Right ventricle myocardium inferior (tissue), 1 donor: ENCODE measurements at regions not wholly inside any gene's neighbourhood (a gene's known extent, or its start where the extent isn't known, plus 50 kb on each side); places are given as distances from the start of the nearest gene placed in this dataset.
A peak's percentile ranks its signal among the peaks of the same experiment; 100 is the strongest.
"Not testable (repeated sequence)": the region's sequence is repeated elsewhere in the genome, so short reads cannot be mapped to it uniquely, and the experiment has no call there.

Experiments used
- ATAC-seq: fragments of 200-7000 bp; cut with Tn5 transposase; one replicate; pipeline ENCODE4 v1.9.1; 2020; ENCODE audit warnings: mild to moderate bottlenecking, moderate library complexity
- DNase-seq: peaks from one replicate; pipeline ENCODE4 v3.0.0; 2021; ENCODE audit errors: missing footprints
- intact Hi-C: fragments of 100-400 bp; cut with DNase I; formaldehyde crosslinking; loops from one replicate; pipeline ENCODE4 v1.11.0; 2022
- donor health status: DM: no; HTN: yes; CAD: no; lungs with severe emphysema.

DNA sequence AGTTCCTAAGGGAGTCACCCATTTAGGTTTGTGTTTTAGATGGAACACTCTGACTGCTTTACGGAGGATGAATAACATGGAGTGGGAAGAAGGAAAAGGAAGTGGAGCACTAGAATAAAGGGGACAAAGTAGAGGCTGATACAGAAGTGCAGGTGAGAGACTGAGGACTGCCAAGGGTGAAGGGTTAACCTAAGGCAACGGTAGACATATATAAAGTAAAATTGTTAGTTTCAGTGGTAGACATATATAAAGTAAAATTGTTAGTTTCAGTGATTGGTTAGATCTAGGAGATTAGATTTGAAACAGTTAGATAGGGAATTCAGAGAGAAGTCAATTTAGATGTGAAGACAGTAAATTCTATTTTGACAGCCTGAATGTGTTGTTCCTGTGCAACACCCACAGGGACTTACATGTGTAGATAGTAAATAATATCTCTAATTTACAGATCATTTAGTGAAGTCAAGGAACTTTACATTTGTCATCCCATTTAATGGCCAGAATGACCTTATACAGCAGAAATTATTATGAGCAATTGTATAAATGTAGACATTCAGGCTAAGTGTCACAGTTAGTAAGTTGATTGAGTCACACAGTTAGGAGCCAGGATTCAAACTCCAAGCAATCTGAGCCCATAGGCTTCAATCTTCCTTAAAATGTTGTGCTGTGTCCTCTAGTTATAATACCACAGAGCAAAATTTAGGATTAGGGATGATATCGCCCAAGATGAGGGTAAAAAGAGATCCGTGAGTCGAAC is 270.8 kb upstream of the UBE2E3 start:
- no peak for DNase-seq
- intact Hi-C loops, result no loop called here
- ATAC-seq, result no peak

DNA sequence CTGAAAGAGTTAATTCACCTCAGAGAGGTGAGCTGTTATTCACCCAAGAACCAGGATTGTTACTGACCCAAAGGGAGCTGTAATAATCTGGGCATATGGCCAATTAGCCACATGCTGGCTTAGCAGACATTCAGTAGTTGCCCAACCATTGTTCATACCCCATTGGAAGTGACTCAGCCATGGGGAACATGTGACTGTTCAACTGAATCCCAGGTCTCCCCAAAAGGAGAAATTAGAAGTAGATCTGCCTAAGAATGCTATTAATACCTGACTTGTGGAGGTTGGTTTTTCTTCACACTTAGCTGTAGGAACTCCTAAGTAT is 272.6 kb upstream of the UBE2E3 start:
- intact Hi-C loops, result no loop called here
- DNase-seq (no peak), ATAC-seq (no peak)

DNA sequence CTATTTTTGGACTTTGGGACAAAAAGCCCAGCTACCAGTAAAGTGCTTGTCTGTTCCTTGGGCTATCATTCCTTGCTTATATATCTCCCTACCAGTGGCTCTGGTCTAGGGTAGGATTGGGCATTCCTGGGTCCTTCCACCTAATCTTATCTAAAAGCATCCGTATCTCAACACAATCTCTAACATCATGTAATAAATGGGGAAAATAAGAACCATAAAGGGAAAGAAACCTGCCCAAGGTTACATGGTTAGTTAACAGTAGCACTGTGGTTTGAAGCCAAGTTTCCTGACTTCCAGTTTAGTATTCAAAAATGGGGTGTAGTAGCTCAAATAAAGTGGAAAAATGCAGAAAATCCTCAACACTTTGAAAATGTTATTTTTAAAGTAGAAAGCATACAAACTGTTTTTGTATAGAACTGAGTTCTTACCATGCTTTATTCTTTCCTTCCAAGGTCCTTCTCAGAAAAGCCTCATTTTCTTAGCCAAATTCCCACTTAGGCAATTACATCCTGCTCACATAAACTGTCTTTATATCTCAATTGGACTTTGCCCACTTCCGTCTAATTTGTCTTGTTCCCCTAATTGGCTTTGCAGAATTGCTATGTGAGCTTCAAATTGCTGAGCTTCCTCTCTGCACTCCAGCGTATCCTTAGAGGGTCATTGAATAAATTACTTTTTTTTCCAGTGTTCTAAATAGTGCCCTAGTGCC is 273.1 kb upstream of the UBE2E3 start:
- ATAC-seq (no peak), DNase-seq (no peak)
- intact Hi-C loops, result no loop called here

DNA sequence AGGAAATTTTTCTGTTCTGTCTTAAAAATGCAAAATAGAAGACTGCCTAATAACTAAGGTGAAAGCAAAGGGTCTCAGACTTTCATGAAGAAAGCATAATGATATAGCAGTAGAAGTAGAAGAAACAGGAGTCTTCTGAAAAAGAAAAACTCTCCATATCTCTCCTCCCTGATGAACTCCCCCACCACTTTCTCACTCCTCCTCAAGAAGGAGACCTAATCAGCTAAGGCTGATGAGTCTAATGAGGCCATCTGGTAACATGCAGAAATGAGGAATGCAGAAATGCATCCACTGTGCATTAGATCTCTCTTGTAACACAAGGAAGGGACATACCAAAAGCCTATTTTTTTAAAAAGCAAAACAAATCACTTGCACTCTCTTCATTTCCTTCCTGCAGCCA is 273.7 kb upstream of the UBE2E3 start:
- DNase-seq (no peak), ATAC-seq (no peak)
- intact Hi-C loops, result no loop called here

DNA sequence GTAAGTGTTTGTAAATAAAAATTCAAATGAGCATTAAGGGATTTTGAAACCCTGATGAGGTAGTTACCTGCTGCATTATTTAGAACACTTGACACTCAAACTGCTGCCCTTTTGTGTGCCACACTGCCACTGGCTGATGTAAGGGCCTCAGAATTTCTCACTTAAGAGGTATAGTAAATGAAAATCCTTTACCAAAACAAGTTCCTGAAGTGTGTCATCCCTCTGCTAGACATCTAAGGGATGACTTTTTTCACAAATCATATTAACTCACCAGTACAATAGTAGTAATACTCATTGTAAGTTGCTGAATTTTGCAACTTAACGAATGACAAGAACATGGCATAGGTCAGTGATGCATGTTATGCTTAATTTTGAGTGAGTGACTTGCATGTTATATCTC is 274.9 kb upstream of the UBE2E3 start:
- intact Hi-C loops, result no loop called here
- DNase-seq (no peak), ATAC-seq (no peak)

DNA sequence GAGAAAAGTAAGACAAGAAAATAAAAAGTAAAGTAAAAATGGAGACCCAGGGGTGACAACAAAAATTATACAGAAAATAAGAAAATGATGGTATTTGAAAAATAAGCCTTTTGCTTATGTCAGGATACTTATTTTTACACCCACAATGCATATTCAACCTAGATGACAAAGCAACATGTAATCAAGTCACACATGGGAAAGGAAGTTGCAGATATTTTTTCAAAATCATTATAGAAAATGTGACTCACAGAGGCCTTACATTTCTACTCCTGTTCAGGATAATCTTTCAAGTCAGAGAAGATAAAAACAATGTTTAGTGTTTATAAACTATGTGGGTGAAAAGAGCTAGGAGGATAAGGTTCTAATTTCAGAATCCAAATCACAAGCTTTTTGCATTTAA is 275.3 kb upstream of the UBE2E3 start:
- no peak for DNase-seq
- ATAC-seq, result no peak
- intact Hi-C loops, result no loop called here

DNA sequence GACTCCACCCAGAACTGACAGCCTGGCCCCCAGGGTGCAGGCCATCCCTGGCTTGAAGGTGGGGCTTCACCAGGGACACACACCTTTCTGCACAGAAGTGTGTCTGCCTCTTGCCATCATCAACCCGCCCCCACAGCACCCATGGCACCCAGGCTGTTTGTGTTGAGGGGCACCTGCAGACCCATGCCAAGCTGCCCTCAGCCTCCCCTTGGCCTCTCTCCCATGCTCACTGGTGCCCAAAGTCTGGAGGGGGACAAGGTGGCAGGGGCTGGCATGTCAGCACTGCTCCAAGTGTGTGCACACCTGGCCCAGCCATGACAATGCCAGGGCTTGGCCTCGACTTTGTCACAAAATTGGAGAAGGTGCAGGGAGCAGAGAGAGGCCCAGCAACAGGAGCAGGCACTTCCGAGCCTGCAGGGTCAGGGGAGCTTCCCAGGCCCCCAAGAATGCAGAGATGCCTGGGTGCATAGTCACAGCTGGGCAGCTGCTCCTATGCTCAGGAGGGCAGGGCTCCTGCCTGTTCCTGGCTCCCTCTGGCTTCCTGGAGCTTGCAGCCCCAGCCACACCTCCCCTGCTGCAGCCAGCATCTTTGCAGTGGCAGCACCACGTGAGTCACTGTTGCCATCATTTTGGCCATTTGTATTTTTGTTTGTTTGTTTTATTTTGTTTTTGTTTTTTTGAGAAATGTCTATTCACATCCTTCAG is 280.6 kb upstream of the UBE2E3 start:
- DNase-seq, result no peak
- intact Hi-C loops, result no loop called here
- no peak for ATAC-seq

DNA sequence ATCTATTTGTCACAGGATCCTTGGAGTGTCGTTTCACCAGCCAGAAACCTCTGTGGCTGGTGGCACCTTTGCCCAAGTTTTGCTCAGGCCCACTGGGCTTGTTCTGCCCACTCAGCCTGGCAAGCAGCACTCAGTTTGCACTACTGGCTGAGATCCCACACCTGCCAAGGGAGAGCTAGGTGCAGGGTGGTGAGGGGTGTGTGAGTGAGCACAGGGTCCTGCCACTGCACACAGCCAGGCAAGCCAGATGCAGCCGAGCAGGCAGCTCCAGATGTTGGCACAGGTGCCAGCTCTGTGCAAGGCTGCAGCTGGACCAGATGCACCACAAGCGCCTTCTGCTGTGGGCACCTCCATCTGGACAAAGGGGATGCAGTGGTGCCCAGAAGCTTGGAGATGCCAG is 281.7 kb upstream of the UBE2E3 start:
- intact Hi-C loops, result no loop called here
- peak; percentile 40 for DNase-seq
- no peak for ATAC-seq

DNA sequence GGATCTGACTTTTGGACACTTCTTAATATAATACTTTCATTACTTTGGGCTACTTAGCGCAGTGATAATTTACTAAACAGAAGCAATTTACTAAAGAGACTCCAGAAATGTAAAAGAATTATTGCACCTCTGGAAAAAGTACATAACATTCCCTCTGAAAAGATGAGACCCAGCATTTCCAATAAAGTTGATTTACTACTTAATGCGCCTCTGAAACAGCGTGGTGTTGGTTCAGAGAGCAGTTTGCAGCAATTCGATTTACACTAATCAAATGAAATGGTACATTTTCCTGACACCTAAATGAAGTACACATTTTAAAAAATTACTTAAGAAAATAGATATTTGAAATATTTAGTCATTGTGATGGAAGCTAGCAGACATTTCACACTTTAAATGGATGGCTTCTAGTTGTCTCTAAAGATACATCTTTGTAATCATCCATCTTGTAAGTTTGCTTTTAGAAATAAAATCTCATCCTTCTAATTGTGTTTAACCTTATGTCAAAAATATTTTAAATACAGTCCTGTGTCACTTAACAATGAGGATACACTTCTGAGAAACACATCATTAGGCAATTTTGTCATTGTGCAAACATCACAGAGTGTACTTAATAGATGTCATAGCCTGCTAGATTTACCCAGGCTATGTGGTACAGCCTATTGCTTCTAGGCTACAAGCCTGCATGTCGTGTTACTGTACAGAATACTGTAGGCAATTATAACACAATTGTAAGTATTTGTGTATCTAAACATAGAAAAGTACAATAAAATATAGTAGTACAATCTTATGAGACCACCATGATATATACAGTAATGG is 284.6 kb upstream of the UBE2E3 start:
- intact Hi-C loops, result no loop called here

DNA sequence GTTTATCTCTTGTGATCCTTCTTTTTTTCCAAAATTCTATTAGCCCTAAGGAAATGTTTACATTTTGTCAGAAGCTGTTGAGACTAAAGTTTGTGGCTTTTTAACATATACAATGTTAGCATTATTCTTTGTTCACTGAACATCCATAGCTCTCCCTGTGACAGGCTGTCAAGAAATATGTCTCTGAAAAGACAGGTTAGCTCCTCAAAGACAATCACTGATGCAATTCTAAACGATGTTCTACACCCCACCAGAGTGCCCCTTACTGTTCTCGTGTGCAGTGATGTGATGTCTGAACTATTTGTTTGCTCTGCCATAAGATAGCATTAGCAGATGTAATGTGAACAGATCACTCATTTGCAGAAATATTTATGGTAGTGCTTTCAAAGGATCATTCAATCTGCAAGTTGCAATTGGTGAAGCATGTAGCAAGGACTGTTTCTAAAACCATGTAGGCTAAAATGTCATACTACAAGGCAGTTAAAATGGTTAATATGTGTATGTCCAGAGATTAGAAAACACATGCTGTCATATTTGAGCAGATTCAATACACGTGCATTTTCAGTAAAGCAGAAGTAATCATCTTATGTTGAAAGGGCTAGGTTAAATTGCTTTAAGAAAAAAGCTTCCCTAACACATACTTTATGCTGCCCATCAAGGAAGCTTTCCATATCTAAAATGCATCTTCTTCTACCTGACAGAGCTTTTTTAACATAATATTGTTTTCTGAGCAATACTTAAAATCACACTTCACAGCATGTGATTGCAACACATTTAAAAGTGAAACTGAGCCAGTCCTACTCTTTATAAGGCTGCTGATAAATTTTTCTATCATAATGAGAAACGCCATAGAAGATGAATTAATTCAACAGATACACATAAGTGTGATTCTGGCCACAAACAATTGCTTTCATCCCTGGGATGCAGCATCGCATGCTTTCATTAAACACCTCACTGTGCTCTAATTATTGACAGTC is 285.7 kb upstream of the UBE2E3 start:
- DNase-seq, result no peak
- no peak for ATAC-seq
- intact Hi-C loops, result no loop called here

More for the DNA sequence above, 284.6 kb upstream of the UBE2E3 start:
- no peak for DNase-seq
- ATAC-seq, result no peak

DNA sequence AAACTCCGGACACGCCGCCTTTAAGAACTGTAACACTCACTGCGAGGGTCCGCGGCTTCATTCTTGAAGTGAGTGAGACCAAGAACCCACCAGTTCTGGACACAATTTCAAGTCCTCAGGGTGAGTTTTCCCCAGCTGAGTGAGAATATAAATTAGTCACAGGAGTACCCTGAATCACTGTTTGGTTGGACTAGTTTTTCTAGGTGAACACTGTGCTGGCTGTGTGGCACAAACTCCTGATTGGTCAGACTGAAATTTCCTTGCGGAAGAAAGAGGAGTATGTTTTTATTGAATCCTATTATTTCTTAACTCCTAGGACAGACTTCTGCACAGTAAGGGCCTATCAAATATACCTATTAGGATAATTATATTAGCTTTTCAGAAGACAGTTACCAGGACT is 288.1 kb upstream of the UBE2E3 start:
- ATAC-seq, result no peak
- no peak for DNase-seq
- intact Hi-C loops, result no loop called here

DNA sequence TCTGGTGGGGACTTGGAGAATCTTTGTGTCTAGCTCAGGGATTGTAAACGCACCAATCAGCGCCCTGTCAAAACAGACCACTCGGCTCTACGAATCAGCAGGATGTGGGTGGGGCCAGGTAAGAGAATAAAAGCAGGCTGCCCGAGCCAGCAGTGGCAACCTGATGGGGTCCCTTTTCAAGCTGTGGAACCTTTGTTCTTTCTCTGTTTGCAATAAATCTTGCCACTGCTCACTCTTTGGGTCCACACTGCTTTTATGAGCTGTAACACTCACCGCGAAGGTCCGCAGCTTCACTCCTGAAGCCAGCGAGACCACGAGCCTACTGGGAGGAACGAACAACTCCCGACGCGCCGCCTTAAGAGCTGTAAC is 288.6 kb upstream of the UBE2E3 start:
- intact Hi-C loops, ATAC-seq: not testable (repeated sequence)
- peak; percentile 44 for DNase-seq

DNA sequence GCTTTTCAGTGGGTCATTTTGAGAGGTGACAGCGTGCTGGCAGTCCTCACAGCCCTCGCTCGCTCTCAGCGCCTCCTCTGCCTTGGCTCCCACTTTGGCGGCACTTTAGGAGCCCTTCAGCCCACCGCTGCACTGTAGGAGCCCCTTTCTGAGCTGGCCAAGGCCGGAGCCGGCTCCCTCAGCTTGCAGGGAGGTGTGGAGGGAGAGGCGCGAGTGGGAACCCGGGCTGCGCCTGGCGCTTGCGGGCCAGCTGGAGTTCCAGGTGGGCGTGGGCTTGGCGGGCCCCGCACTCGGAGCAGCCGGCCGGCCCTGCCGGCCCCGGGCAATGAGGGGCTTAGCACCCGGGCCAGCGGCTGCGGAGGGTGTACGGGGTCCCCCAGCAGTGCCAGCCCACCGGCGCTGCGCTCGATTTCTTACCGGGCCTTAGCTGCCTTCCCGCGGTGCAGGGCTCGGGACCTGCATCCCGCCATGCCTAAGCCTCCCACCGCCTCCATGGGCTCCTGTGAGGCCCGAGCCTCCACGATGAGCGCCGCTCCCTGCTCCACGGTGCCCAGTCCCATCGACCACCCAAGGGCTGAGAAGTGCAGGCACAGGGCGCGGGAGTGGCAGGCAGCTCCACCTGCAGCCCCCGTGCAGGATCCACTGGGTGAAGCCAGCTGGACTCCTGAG is 289.1 kb upstream of the UBE2E3 start:
- DNase-seq, intact Hi-C loops, ATAC-seq: not testable (repeated sequence)

DNA sequence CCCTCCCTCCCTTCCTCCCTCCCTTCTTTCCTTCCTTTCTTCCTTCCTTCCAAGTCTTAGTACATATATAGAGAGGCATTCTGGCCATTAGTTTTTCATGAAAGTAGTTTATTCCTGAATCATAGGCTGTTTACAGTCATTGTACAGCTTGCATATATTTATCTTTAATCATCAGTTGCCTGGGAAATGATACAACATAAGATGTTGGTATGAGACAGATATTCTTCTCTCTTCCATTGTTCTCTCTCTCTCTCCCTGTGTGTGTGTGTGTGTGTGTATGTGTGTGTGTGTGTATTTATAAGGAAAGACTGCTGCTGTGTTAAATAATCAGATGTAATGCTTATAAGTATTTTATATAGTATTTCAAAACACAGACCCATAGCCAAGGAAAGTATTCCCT is 289.8 kb upstream of the UBE2E3 start:
- ATAC-seq (no peak), DNase-seq (no peak)
- intact Hi-C loops, result no loop called here

DNA sequence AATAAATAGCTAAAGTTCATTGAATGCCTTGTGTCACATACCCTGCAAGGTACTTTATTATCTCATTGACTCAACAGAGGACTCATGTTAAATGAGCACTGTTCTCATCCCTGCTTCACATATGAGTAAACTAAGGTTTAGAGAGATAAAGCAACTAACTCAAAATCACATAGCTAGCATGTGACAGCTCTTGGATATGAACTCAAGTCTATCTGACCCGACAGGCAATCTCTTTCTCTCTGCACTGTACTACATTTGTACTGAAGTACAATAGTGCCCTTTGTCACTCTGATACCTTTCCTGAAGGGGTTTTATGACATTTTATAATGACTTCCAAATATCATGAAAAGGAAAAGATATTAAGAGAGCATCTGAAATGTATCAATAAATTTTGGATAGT is 297.5 kb upstream of the UBE2E3 start:
- intact Hi-C loops, result no loop called here
- no peak for ATAC-seq
- DNase-seq, result no peak

DNA sequence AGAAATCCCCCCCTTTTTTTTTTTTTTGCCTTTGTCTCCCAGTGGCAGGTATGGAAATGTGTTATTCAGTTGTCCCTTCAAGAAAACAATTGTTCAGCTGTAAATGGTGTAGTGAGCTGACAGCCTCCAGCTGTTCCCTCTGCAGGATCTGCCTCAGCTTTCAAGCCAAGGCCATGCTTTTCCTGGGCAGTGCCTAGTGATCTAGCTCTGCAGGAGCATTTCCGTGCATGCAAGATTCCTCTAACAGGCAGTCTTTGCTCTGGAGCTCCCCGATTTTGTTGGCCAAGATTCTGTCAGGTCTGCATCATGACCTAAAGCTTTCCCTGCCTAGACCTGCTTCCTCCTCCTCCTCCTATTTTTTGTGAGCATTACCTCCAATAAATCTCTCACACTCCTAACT is 300.7 kb upstream of the UBE2E3 start:
- intact Hi-C loops, result no loop called here
- ATAC-seq (no peak), DNase-seq (no peak)

DNA sequence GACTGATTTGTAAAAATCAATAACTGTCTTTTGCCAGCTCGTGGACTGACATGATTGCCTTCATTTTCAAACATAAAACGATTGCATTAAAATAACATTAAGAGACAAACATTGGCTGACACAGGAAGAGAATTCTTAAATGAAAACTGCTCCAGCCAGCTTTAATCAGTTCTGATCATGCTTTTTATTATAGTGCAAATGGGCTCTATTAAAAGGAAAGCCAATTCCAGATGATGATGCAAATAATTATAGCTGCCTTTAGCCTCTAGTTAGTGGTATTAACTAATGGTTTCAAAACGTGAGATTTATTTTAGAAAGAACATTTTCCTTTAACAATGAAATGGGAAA is 301.8 kb upstream of the UBE2E3 start:
- DNase-seq (no peak), ATAC-seq (no peak)
- intact Hi-C loops, result no loop called here
